SJSA1 (cell line): ENCODE measurements at regions not wholly inside any gene's neighbourhood (a gene's known extent, or its start where the extent isn't known, plus 50 kb on each side); places are given as distances from the start of the nearest gene placed in this dataset.
"Not testable (repeated sequence)": the region's sequence is repeated elsewhere in the genome, so short reads cannot be mapped to it uniquely, and the experiment has no call there.

Source experiments
- DNase-seq, 2 experiments: peaks; one replicate each; pipeline ENCODE4 v3.0.0-alpha.2; 2015 to 2020; ENCODE audit warnings: low spot score in 2 of 2, low read depth in 1 of 2
- H3K27ac ChIP-seq: fragments of 250-450 bp; sonication (Bioruptor Pico); 2 replicates; pipeline ENCODE4 v1.5.1; 2020; ENCODE audit warnings: mild to moderate bottlenecking, moderate library complexity
- H3K27me3 ChIP-seq: fragments of 250-450 bp; sonication (Bioruptor Pico); replicated peaks from 2 replicates; pipeline ENCODE4 v1.5.1; 2020; ENCODE audit warnings: mild to moderate bottlenecking, moderate library complexity
- H3K36me3 ChIP-seq: fragments of 250-450 bp; sonication (Bioruptor Pico); 2 replicates; pipeline ENCODE4 v1.5.1; 2020; ENCODE audit warnings: mild to moderate bottlenecking
- H3K4me1 ChIP-seq: fragments of 250-450 bp; sonication (Bioruptor Pico); replicated peaks from 2 replicates; pipeline ENCODE4 v1.6.1; 2021; ENCODE audit warnings: mild to moderate bottlenecking
- H3K4me3 ChIP-seq: fragments of 250-450 bp; sonication (Bioruptor Pico); 2 replicates; pipeline ENCODE4 v1.5.1; 2020; ENCODE audit warnings: mild to moderate bottlenecking
- H3K9me3 ChIP-seq: fragments of 250-450 bp; sonication (Bioruptor Pico); replicated peaks from 2 replicates; pipeline ENCODE4 v1.5.1; 2020; ENCODE audit warnings: mild to moderate bottlenecking

- no peak for DNase-seq
- Histone ChIP-seq H3K27me3 (0 out of 2 replicates have a peak, but pooled peaks cover 3% of the 10 kb centered on the region), H3K4me1 (no peaks in the 10 kb centered on the region), H3K9me3 (no peaks in the 10 kb centered on the region), H3K4me3 (no peak overlapping the region), H3K36me3 (no peaks in the 10 kb centered on the region), H3K27ac (no peak overlapping the region)
These were observed 512.2 kb upstream of the SYNCRIP start for GRCh38 chr6:86154852-86155251.

- no peak overlapping the region for H3K4me3 ChIP-seq
These were observed 510.8 kb upstream of the SYNCRIP start for GRCh38 chr6:86153521-86153920.

GRCh38 chr6:86152546-86152945 lies 509.9 kb upstream of the SYNCRIP start:
- H3K9me3 ChIP-seq: no peaks in the 10 kb centered on the region

More at GRCh38 chr6:86153521-86153920, 510.8 kb upstream of the SYNCRIP start:
- H3K27me3 ChIP-seq: 0 out of 2 replicates have a peak, but pooled peaks cover 3% of the 10 kb centered on the region
- no peaks in the 10 kb centered on the region for H3K4me1 ChIP-seq
- no peak for DNase-seq
- H3K9me3 ChIP-seq: no peaks in the 10 kb centered on the region
- H3K36me3 ChIP-seq: no peaks in the 10 kb centered on the region
- H3K27ac ChIP-seq: no peak overlapping the region

GRCh38 chr6:86148586-86148985 lies 505.9 kb upstream of the SYNCRIP start:
- Histone ChIP-seq H3K4me1 (no peaks in the 10 kb centered on the region), H3K9me3 (no peaks in the 10 kb centered on the region), H3K36me3 (no peaks in the 10 kb centered on the region), H3K4me3 (no peak overlapping the region), H3K27me3 (no peaks in the 10 kb centered on the region), H3K27ac (no peak overlapping the region)
- no peak for DNase-seq

More at GRCh38 chr6:86152546-86152945, 509.9 kb upstream of the SYNCRIP start:
- Histone ChIP-seq H3K27me3 (0 out of 2 replicates have a peak, but pooled peaks cover 3% of the 10 kb centered on the region), H3K4me3 (no peak overlapping the region), H3K36me3 (no peaks in the 10 kb centered on the region), H3K4me1 (no peaks in the 10 kb centered on the region), H3K27ac (no peak overlapping the region)
- no peak for DNase-seq

- Histone ChIP-seq H3K27ac (no peak overlapping the region), H3K9me3 (no peaks in the 10 kb centered on the region), H3K27me3 (no peaks in the 10 kb centered on the region), H3K4me3 (no peak overlapping the region), H3K36me3 (no peaks in the 10 kb centered on the region), H3K4me1 (no peaks in the 10 kb centered on the region)
- no peak for DNase-seq
These were observed 505.2 kb upstream of the SYNCRIP start for GRCh38 chr6:86147859-86148258.

GRCh38 chr6:86147311-86147710 lies 504.6 kb upstream of the SYNCRIP start:
- H3K27me3 ChIP-seq: no peaks in the 10 kb centered on the region
- no peaks in the 10 kb centered on the region for H3K36me3 ChIP-seq
- no peaks in the 10 kb centered on the region for H3K9me3 ChIP-seq
- no peaks in the 10 kb centered on the region for H3K4me1 ChIP-seq
- H3K27ac ChIP-seq: no peak overlapping the region
- H3K4me3 ChIP-seq: no peak overlapping the region
- no peak for DNase-seq

- not testable (repeated sequence) for DNase-seq, H3K4me1 ChIP-seq, H3K9me3 ChIP-seq, H3K4me3 ChIP-seq, H3K36me3 ChIP-seq, H3K27me3 ChIP-seq, H3K27ac ChIP-seq
These were observed 504.1 kb upstream of the SYNCRIP start for GRCh38 chr6:86146751-86147150.

- H3K27me3 ChIP-seq: no peaks in the 10 kb centered on the region
- no peaks in the 10 kb centered on the region for H3K9me3 ChIP-seq
- no peaks in the 10 kb centered on the region for H3K36me3 ChIP-seq
- H3K27ac ChIP-seq: no peak overlapping the region
- no peak overlapping the region for H3K4me3 ChIP-seq
- H3K4me1 ChIP-seq: no peaks in the 10 kb centered on the region
- DNase-seq: no peak
These were observed 499.6 kb upstream of the SYNCRIP start for GRCh38 chr6:86142326-86142725.

GRCh38 chr6:86128130-86128814 lies 485.6 kb upstream of the SYNCRIP start:
- H3K9me3 ChIP-seq: no peaks in the 10 kb centered on the region
- H3K4me3 ChIP-seq: no peak overlapping the region
- no peak for DNase-seq
- H3K27me3 ChIP-seq: no peaks in the 10 kb centered on the region
- H3K27ac ChIP-seq: no peak overlapping the region
- H3K36me3 ChIP-seq: no peaks in the 10 kb centered on the region
- H3K4me1 ChIP-seq: no peaks in the 10 kb centered on the region

- Histone ChIP-seq H3K27me3 (no peaks in the 10 kb centered on the region), H3K36me3 (no peaks in the 10 kb centered on the region), H3K27ac (no peak overlapping the region), H3K9me3 (no peaks in the 10 kb centered on the region), H3K4me3 (no peak overlapping the region), H3K4me1 (no peaks in the 10 kb centered on the region)
- DNase-seq: no peak
These were observed 479.4 kb upstream of the SYNCRIP start for GRCh38 chr6:86122086-86122485.

- no peak overlapping the region for H3K27ac ChIP-seq
- H3K36me3 ChIP-seq: no peaks in the 10 kb centered on the region
- DNase-seq: no peak
- H3K4me3 ChIP-seq: no peak overlapping the region
- no peaks in the 10 kb centered on the region for H3K27me3 ChIP-seq
- no peaks in the 10 kb centered on the region for H3K4me1 ChIP-seq
- H3K9me3 ChIP-seq: no peaks in the 10 kb centered on the region
These were observed 475.6 kb upstream of the SYNCRIP start for GRCh38 chr6:86118271-86118670.

- Histone ChIP-seq H3K9me3 (no peaks in the 10 kb centered on the region; the same call in 1 of the 2 replicates), H3K4me3 (no peak overlapping the region)
These were observed 465.3 kb upstream of the SYNCRIP start for GRCh38 chr6:86107985-86108384.

GRCh38 chr6:86087954-86088353 lies 445.3 kb upstream of the SYNCRIP start:
- Histone ChIP-seq H3K27me3 (no peaks in the 10 kb centered on the region), H3K4me3 (no peak overlapping the region), H3K36me3 (no peaks in the 10 kb centered on the region), H3K4me1 (no peaks in the 10 kb centered on the region), H3K9me3 (no peaks in the 10 kb centered on the region), H3K27ac (no peak overlapping the region)
- DNase-seq: no peak

More at GRCh38 chr6:86107985-86108384, 465.3 kb upstream of the SYNCRIP start:
- Histone ChIP-seq H3K4me1 (no peaks in the 10 kb centered on the region), H3K27me3 (no peaks in the 10 kb centered on the region), H3K27ac (no peak overlapping the region), H3K36me3 (no peaks in the 10 kb centered on the region)
- DNase-seq: no peak

GRCh38 chr6:86079938-86080337 lies 437.3 kb upstream of the SYNCRIP start:
- H3K27me3 ChIP-seq: no peaks in the 10 kb centered on the region
- H3K4me3 ChIP-seq: no peak overlapping the region
- H3K36me3 ChIP-seq: no peaks in the 10 kb centered on the region
- no peaks in the 10 kb centered on the region for H3K9me3 ChIP-seq
- H3K4me1 ChIP-seq: no peaks in the 10 kb centered on the region
- H3K27ac ChIP-seq: no peak overlapping the region
- no peak for DNase-seq

GRCh38 chr6:86070151-86070550 lies 427.5 kb upstream of the SYNCRIP start:
- no peaks in the 10 kb centered on the region for H3K4me1 ChIP-seq
- H3K36me3 ChIP-seq: no peaks in the 10 kb centered on the region
- H3K9me3 ChIP-seq: no peaks in the 10 kb centered on the region
- no peak overlapping the region for H3K27ac ChIP-seq
- no peaks in the 10 kb centered on the region for H3K27me3 ChIP-seq
- no peak for DNase-seq
- H3K4me3 ChIP-seq: no peak overlapping the region
